Uterus (tissue), 3 donors: ENCODE measurements at regions not wholly inside any gene's neighbourhood (a gene's known extent, or its start where the extent isn't known, plus 50 kb on each side); places are given as distances from the start of the nearest gene placed in this dataset.
A peak's percentile ranks its signal among the peaks of the same experiment; 100 is the strongest.

ENCODE experiments used
- DNase-seq, 2 donors: peaks; one replicate each; pipeline ENCODE4 v3.0.0-alpha.2; 2019 to 2020
- H3K27ac ChIP-seq, 2 donors: fragments of 200-600 bp; sonication (generic); 1 replicate in 1 of 2; 2 replicates in 1 of 2; pipeline ENCODE4 v1.5.1; 2016 to 2018
- H3K27me3 ChIP-seq, 2 donors: fragments of 200-600 bp; sonication (generic); one replicate each; pipeline ENCODE4 v1.5.1; 2018 to 2019; ENCODE audit warnings: control low read depth in 1 of 2
- H3K36me3 ChIP-seq, 2 donors: fragments of 200-600 bp; sonication (generic); one replicate each; pipeline ENCODE4 v1.5.1; 2019; ENCODE audit warnings: control low read depth in 1 of 2
- H3K4me1 ChIP-seq, 2 donors: fragments of 200-600 bp; sonication (generic); one replicate each; pipeline ENCODE4 v1.5.1; 2018 to 2019; ENCODE audit warnings: control low read depth in 1 of 2
- H3K4me3 ChIP-seq, 2 donors: fragments of 200-600 bp; sonication (generic); 1 replicate in 1 of 2; 2 replicates in 1 of 2; pipeline ENCODE4 v1.5.1; 2018 to 2019; ENCODE audit warnings: mild to moderate bottlenecking in 1 of 2
- H3K9me3 ChIP-seq, 2 donors: fragments of 200-600 bp; sonication (generic); one replicate each; pipeline ENCODE4 v1.5.1; 2019; ENCODE audit warnings: control low read depth in 1 of 2
- CTCF ChIP-seq, 4 experiments: fragments of 200-600 bp in 2 of 4; fragments of 450-650 bp in 2 of 4; sonication (generic) in 2 of 4; IDR thresholded peaks; one replicate each; pipeline ENCODE4 v1.5.1; 2016 to 2019; ENCODE audit warnings: antibody characterized with exemption in 4 of 4, mild to moderate bottlenecking in 2 of 4, moderate library complexity in 1 of 4
- POLR2A ChIP-seq, 2 donors: fragments of 450-650 bp; IDR thresholded peaks; one replicate each; pipeline ENCODE4 v1.6.1; 2016; ENCODE audit warnings: antibody characterized with exemption in 2 of 2, mild to moderate bottlenecking in 1 of 2, moderate library complexity in 1 of 2
- intact Hi-C: fragments of 100-400 bp; cut with DNase I; formaldehyde crosslinking; loops from one replicate; pipeline ENCODE4 v1.15.1; 2023; ENCODE audit warnings: low total_unique reads
- donor health status: DM: yes; HTN: yes; CAD: no.

- H3K4me1 ChIP-seq: peaks cover 0 to 4% of the 10 kb centered on the region in 2 donors
- no peak for DNase-seq
- H3K27me3 ChIP-seq: no peaks in the 10 kb centered on the region
- H3K36me3 ChIP-seq: no peaks in the 10 kb centered on the region
- H3K4me3 ChIP-seq: no peak overlapping the region
- intact Hi-C loops: no loop called here
- peak overlapping the region in 1 of 2 donors; percentile 53 for H3K27ac ChIP-seq
- H3K9me3 ChIP-seq: no peaks in the 10 kb centered on the region
- TF ChIP-seq POLR2A (IDR thresholded peaks at IDR 0.05): no peak
- TF ChIP-seq CTCF (IDR thresholded peaks at IDR 0.05): no peak
These were observed 339.2 kb upstream of the MEOX2 start for GRCh38 chr7:16025696-16026095.

GRCh38 chr7:16023503-16023902 is 337.0 kb upstream of the MEOX2 start:
- intact Hi-C loops: no loop called here
- no peaks in the 10 kb centered on the region for H3K27me3 ChIP-seq
- no peak for TF ChIP-seq CTCF (IDR thresholded peaks at IDR 0.05)
- H3K4me1 ChIP-seq: peaks cover 0 to 4% of the 10 kb centered on the region in 2 donors
- H3K4me3 ChIP-seq: no peak overlapping the region
- no peak overlapping the region for H3K27ac ChIP-seq
- no peaks in the 10 kb centered on the region for H3K36me3 ChIP-seq
- no peak for DNase-seq
- no peaks in the 10 kb centered on the region for H3K9me3 ChIP-seq

GRCh38 chr7:16023046-16023445 is 336.6 kb upstream of the MEOX2 start:
- H3K4me1 ChIP-seq: peaks cover 0 to 4% of the 10 kb centered on the region in 2 donors
- H3K4me3 ChIP-seq: no peak overlapping the region

GRCh38 chr7:16021851-16022250 is 335.4 kb upstream of the MEOX2 start:
- DNase-seq: no peak
- TF ChIP-seq CTCF (IDR thresholded peaks at IDR 0.05) (no peak), POLR2A (IDR thresholded peaks at IDR 0.05) (no peak)
- no peak overlapping the region for H3K4me3 ChIP-seq
- no peaks in the 10 kb centered on the region for H3K9me3 ChIP-seq
- H3K4me1 ChIP-seq: peaks cover 0 to 4% of the 10 kb centered on the region in 2 donors
- H3K36me3 ChIP-seq: no peaks in the 10 kb centered on the region
- intact Hi-C loops: no loop called here
- no peak overlapping the region for H3K27ac ChIP-seq
- H3K27me3 ChIP-seq: no peaks in the 10 kb centered on the region

More at GRCh38 chr7:16023046-16023445, 336.6 kb upstream of the MEOX2 start:
- TF ChIP-seq POLR2A (IDR thresholded peaks at IDR 0.05): no peak
- TF ChIP-seq CTCF (IDR thresholded peaks at IDR 0.05): no peak
- H3K36me3 ChIP-seq: no peaks in the 10 kb centered on the region
- no peaks in the 10 kb centered on the region for H3K27me3 ChIP-seq
- intact Hi-C loops: no loop called here
- no peaks in the 10 kb centered on the region for H3K9me3 ChIP-seq
- no peak overlapping the region for H3K27ac ChIP-seq
- DNase-seq: no peak

GRCh38 chr7:16015981-16016380 is 329.5 kb upstream of the MEOX2 start:
- no peaks in the 10 kb centered on the region for H3K36me3 ChIP-seq
- TF ChIP-seq CTCF (IDR thresholded peaks at IDR 0.05): no peak
- TF ChIP-seq POLR2A (IDR thresholded peaks at IDR 0.05): no peak
- intact Hi-C loops: no loop called here
- H3K27ac ChIP-seq: no peak overlapping the region
- no peaks in the 10 kb centered on the region for H3K27me3 ChIP-seq
- H3K9me3 ChIP-seq: no peaks in the 10 kb centered on the region
- no peaks in the 10 kb centered on the region for H3K4me1 ChIP-seq
- no peak overlapping the region for H3K4me3 ChIP-seq
- DNase-seq: no peak
